Left cardiac atrium (tissue), 4 donors: ENCODE measurements at regions not wholly inside any gene's neighbourhood (a gene's known extent, or its start where the extent isn't known, plus 50 kb on each side); places are given as distances from the start of the nearest gene placed in this dataset.
"Not testable (repeated sequence)": the region's sequence is repeated elsewhere in the genome, so short reads cannot be mapped to it uniquely, and the experiment has no call there.

ENCODE experiments used
- ATAC-seq, 2 donors: fragments of 200-7000 bp; cut with Tn5 transposase; one replicate each; pipeline ENCODE4 v1.9.1; 2020; ENCODE audit warnings: mild to moderate bottlenecking in 2 of 2, moderate library complexity in 2 of 2
- DNase-seq: peaks from one replicate; pipeline ENCODE4 v3.0.0-alpha.2; 2020
- intact Hi-C, 2 donors: fragments of 100-400 bp; cut with DNase I; formaldehyde crosslinking; loops; one replicate each; pipeline versions ENCODE4 v1.14.1 to v1.15.1; 2022 to 2023
- donor health status: DM: no; HTN: yes; CAD: no.
- donor health status: DM: no; HTN: yes; CAD: no; lungs with severe emphysema.
- donor health status: DM: yes; HTN: yes; CAD: no.
- donor health status: Dilated cardiomyopathy.

DNA sequence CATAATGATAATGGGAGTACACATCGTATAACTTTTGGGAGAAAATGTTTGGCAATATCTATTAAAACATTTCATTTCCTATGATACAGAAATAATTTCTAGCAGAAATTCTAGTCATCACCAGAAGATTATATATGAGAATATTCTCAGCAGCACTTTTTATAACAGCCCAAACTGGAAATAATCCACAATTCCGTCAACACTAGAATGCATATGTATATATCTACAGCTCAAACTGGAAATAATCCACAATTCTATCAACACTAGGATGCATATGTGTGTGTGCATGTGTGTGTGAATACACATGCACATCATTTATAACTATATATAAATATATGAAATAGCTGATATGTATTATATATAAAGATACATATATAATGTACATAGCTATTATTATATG, 408.0 kb upstream of the KLHL1 start:
- intact Hi-C loops = no loop called here
- no peak for DNase-seq
- no peak for ATAC-seq

DNA sequence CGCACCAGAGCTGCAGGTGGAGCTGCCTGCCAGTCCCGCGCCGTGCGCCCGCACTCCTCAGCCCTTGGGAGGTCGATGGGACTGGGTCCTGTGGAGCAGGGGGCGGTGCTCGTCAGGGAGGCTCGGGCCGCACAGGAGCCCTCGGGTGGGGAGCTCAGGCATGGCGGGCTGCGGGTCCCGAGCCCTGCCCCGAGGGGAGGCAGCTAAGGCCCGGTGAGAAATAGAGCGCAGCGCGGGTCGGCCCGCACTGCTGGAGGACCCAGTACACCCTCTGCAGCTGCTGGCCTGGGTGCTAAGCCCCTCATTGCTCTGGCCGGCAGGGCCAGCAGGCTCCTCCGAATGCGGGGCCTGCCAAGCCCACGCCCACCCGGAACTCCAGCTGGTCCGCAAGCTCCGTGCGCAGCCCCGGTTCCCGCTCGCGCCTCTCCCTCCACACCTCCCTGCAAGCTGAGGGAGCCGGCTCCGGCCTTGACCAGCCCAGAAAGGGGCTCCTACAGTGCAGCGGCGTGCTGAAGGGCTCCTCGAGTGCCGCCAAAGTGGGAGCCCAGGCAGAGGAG, 403.7 kb upstream of the KLHL1 start:
- DNase-seq, intact Hi-C loops, ATAC-seq: not testable (repeated sequence)

DNA sequence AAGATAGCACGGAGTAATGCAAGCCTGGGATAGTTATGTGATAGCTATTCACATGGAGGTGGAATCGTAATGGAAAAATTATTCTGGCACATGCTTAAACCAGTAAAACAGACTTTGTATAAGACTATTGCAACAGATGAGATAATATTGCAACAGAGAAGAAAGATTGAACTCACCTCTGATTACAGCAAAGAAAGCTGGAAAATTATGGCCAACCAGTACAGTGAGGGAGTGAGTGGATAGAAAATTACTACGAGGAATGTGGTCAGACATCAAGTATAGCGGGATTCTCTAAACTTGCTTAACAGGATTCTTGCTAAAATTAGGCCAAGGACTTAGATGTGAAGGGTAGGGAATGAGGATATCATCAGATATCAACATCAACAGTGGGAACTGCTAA, 397.6 kb upstream of the KLHL1 start:
- intact Hi-C loops = no loop called here
- no peak for DNase-seq
- no peak for ATAC-seq

DNA sequence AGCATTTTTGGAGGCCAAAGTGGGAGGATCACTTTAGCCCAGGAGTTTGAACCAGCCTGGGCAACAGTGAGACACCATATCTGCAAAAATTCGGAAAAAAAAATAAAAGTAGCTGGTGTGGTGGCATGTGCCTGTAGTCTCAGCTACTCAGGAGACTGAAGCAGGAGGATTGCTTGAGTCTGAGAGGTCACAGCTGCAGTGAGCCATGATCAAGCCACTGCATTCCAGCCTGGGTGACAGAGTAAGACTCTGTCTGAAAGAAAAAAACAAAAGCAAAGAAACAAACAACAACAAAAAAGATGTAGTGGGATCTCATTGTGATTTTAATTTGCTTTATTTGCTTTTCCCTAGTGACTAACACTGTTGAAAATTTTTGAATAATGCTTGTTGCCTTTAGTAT, 394.7 kb upstream of the KLHL1 start:
- DNase-seq = no peak
- intact Hi-C loops = no loop called here
- ATAC-seq = no peak

DNA sequence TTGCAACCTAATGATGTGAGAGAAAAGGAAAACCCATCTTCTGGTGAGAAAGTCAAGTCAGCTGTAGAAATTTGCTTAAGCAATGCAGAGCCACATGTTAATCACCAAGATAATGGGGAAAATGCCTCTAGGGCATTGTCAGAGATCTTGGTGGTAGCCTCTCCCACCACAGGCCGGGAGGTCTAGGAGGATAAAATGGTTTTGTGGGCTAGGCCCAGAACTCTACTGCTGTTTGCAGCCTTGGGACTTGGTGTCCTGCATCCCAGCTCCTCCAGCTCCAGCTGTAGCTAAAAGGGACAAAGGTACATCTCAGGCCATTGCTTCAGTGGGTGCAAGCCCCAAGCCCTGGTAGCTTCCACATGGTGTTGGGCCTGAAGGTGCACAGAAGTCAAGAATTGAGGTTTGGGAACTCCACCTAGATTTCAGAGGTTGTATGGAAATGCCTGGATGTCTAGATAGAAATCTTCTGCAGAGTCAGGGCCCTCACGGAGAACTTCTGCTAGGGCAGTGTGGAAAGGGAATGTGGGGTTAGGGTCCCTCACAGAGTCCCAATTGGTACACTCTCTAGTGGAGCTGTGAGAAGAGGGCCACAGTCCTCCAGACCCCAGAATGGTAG, 382.2 kb upstream of the KLHL1 start:
- ATAC-seq (no peak), DNase-seq (no peak)
- intact Hi-C loops = no loop called here

DNA sequence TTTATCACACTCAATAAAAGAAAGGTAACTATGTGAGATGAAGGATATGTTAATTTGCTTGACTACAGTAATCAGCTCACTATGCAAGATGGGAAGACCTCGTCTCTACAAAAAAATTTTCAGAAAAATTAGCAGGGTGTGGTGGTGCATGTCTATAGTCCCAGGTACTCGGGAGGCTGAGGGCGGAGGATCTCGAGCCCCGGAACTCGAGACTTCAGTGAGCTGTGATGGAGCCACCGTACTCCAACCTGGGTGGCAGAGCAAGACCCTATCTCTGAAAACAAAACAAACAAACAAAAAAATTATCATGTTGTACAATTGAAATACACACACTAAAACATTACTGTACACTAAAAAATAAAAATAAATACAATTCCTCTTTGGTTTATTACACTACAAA, 376.7 kb upstream of the KLHL1 start:
- ATAC-seq = no peak
- intact Hi-C loops = no loop called here

DNA sequence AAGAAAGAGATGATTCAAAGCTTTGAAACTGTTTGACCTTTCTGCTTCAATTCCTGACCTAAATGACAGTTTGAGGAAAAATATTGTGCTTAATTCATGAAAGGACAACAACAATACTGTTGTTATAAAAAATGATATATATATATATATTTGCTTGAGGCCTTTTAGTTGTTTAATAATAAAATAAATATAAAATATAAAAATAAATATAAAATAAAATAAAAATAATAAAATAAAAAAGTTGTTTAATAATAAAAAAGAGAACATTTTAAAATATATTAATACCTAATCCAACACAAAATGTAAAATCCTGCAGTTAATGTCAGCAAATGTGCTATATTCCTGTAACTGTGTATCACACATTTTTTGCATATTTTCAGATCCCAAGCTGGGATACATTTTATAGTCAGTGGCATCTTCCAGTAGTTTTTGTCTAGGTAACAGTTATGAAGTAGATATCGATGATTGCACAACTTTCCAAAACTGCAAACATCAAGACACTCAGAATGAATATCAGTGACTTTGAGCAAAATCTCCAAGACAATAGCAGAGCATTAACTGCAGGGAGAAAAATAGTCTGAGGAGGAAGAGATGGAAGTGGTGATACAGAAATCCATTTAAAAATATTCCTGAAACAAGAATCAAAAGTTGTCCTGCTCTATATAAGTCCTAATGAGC, 375.5 kb upstream of the KLHL1 start:
- intact Hi-C loops = no loop called here
- ATAC-seq = no peak
- DNase-seq = no peak

More for the DNA sequence above, 376.7 kb upstream of the KLHL1 start:
- DNase-seq = no peak

DNA sequence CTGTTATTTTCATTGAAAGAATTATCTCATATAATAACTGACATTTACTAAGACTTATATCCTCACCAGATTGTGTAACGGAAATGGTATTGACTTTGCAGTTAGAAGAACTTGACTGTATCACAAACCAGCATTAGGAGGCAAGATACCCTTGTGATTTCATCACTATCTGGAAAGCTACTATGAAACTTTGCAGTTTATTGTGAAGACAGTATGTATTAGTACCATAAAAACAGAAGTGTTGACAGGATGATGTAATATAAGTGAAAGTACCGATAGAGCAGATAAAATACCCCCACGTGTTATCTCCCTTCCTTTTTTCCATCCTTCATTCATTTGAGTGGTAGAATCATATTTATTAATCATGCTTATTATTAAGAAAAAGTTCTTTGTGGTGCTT, 365.7 kb upstream of the KLHL1 start:
- intact Hi-C loops = no loop called here
- DNase-seq = no peak
- ATAC-seq = no peak

DNA sequence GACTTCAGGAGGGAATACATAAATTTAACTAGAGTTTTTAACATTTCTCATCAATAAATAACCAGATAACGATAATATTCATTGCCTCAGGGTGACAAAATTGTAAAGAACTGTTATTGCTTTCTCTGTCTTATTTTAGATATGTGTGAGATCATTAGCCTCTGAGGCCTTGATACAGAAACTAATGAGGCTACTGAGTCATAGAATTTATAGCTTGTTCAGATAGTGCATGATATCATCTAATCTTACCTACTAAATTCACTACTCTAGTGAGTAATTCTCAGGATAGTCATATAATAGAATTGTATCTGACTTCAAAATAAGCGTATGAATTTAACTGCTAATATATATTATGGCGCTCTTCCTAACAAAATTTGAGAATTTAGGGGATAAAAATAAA, 360.8 kb upstream of the KLHL1 start:
- intact Hi-C loops = no loop called here
- ATAC-seq (no peak), DNase-seq (no peak)

DNA sequence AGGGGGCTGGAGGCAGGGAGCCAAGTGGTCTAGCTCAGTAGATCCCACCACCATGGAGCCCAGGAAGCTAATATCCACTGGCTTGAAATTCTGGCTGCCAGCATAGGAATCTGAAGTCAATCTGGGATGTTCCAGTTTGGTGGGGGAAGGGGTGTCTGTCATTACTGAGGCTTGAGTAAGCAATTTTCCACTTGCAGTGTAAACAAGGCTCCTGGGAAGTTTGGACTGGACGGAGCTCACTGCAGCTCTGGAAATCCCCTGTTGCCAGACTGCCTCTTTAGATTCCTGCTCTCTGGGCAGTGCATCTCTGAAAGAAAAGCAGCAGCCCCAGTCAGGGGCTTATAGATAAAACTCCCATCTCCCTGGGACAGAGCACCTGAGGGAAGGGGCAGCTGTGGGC, 349.2 kb upstream of the KLHL1 start:
- intact Hi-C loops = no loop called here
- ATAC-seq = no peak

DNA sequence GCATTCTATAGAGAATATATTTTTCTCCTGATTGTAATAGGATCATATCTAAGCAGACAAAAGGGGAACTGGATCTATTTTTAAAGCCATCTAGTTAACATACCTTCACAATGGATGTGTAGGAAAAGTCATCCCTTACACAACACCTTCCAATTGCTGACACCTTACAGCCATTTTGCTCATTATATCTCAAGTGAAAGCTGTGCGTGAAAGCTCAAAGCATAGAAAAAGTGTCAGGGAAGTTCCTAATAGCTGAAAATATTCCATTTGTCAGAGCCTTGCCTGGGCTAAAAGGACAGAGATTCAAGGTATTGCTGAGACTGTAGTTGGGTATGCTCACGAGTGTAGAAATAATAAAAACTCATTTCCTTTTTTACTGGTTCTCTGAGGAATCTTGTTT, 340.6 kb upstream of the KLHL1 start:
- intact Hi-C loops = no loop called here
- ATAC-seq = no peak
- no peak for DNase-seq

More for the DNA sequence above, 349.2 kb upstream of the KLHL1 start:
- no peak for DNase-seq

DNA sequence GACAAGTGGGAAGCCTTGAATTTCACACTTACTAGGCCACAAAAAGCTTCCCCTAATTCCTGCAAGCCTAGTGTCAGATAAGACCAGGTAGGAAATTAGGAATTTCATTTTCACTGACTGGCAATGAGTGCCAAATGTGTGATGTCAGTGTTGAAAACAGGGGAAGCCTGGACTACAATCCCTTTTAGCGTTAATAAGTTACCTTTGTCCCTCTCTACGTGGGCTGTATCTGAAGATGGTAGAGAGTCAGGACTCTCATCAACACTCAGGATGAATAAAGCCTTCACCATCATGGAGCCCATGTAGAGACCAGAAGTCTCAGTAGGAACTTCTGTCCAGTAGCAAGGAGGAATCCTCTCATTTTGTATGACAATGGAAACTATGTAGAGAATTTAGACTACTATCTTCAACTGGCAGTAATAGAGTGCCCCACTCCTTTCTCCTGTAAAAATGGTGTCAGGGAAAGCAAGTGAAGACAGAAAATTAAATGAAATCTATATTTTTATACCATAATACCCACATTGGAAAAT, 324.1 kb upstream of the KLHL1 start:
- DNase-seq (no peak), ATAC-seq (no peak)
- intact Hi-C loops = no loop called here

DNA sequence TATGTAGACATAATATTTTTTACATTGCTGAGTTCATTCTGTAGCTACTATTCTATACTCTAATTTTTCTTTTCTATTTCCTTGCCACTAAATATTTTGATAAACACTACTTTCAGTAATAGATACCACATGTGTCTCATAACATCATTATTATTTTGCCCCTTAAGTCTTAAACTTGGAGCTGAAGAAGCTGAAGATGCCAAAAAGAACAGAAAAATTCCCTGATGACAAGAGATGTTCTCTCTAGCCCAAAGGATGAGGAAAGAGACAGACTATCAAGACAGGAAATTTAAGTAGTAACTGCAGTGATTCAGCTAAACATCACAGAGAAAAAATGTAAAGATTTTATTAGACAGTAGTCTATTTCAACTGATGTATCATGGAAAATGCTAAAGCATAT, 322.0 kb upstream of the KLHL1 start:
- DNase-seq (no peak), ATAC-seq (no peak)
- intact Hi-C loops = no loop called here

DNA sequence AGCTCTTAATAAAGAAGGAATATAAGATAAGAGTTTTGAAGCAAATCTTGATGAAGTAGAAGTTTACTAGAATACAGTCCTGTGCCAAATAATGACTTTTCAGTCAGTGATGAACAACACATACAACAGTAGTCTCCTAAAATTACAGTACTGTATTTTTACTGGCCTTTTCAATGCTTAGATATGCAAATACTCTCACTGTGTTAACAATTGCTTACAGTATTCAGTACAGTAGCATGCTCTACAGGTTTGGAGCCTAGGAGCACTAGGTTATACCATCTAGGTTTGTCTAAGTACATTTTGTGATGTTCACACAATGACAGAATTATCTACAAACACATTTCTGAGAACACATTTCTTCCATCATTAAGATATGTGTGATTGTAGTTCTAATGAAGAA, 316.7 kb upstream of the KLHL1 start:
- intact Hi-C loops = no loop called here
- no peak for DNase-seq
- no peak for ATAC-seq

DNA sequence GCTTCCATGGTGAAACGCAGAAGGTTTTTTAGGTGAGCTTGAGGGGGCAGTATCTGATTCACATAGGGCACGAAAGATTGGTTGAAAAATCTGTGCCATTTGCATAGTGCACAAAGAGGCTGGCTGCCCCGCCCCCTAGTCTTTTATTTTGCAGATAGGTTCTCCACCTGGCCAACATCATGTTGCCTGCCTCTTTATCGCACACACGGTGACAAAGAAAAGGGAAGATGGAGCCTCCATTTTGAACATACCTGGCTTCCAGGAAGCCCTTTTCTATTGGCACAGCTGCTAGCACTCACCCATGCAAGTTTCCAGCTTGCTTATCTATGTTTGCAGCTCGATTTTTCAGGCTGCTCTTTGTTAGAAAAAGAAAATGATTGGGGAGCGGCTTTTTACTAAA, 316.2 kb upstream of the KLHL1 start:
- DNase-seq (no peak), ATAC-seq (no peak)
- intact Hi-C loops = no loop called here

DNA sequence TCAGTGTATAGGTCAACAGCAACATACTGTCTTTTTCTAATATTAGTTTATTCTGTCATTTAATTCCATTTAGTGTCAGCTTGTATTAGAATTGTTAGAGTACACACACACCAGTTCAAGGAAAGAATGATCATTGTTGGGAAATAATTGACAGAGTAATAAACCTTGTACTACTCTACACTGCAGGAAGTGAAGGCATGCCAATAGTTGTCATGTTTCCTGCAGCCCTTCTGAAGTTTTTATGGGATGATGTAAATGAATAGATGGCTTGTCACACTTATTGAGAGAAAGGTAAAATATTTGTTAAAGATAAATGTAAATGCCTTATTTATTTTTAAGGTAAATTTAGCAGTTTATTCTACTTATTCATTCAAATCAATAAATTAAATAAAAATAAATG, 306.9 kb upstream of the KLHL1 start:
- ATAC-seq = no peak
- intact Hi-C loops = no loop called here

DNA sequence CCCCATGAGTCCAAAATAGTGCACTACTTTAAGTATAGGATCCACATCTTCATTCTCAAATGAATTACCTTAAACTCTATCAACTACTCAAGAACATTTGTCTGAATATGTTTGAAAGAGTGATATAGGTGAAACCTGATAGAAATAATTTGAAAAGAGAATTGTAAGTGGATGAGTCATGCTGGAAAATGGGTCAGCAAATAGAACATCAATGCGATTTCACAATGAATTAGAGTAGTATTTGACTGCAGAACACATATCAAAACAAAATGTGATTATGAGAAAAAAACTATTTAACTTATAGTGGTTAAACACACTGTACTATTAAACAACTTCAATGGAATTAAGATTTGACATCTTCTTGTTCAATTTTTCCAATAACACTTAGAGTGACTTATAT, 300.6 kb upstream of the KLHL1 start:
- ATAC-seq = no peak
- DNase-seq = no peak
- intact Hi-C loops = no loop called here

More for the DNA sequence above, 306.9 kb upstream of the KLHL1 start:
- no peak for DNase-seq

DNA sequence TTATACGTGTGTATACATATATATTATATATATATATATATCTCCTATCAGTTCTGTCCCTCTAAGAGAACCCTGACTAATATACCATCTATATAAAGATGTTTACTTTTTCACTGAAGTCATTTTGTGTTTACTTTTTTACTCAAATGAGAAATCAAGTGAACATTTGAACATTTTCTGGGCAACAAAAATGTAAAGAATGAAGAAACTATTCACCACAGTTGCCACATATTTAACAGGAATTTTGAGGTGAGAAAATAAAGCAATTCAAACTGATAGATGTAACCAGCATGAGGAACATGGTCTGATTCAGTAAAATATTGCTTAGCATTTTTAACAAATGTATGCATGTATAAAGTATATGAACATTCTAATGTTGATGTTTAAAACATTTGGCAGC, 299.2 kb upstream of the KLHL1 start:
- DNase-seq = no peak
- intact Hi-C loops = no loop called here
- no peak for ATAC-seq

DNA sequence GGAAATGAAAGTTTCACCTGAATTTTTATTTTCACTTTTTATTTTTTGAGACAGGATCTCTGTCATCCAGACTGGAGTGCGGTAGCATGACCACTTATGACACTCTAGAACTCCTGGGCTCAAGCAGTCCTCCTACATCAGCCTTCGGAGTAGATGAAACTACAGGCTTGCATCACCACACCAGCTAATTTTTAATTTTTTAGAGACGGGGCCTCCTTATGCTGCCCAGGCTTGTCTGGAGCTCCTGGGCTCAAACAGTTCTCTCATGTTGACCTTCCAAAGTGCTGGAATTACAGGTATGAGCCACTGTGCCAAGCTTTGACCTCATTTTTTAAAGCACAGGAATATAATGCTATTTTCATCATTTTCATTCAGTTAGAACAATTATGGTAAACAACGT, 297.0 kb upstream of the KLHL1 start:
- ATAC-seq (no peak), DNase-seq (no peak)
- intact Hi-C loops = no loop called here

DNA sequence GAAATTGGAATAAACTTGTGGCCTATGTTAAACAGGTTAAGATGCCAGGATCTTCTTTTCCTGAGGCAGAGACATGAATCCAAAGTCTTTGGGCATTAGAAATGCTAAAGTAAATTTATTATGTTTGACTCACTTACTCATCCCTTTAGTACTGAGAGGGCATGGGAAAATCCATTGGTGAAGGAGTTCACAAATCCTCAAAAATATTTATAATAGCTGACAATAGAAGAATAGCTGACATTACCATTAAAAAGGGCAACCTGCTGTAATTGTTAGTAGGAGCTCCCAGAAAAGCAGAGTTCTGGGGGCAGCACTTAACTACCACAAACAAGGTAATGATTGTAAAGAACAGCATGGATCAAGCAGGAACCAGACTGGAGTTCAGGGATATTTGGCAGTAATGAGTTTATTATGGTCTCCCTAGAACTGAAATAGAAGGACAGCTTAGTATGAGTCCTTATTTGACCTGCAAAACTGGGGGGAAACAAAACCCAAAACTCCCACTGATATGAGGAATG, 285.8 kb upstream of the KLHL1 start:
- ATAC-seq (no peak), DNase-seq (no peak)
- intact Hi-C loops = no loop called here

DNA sequence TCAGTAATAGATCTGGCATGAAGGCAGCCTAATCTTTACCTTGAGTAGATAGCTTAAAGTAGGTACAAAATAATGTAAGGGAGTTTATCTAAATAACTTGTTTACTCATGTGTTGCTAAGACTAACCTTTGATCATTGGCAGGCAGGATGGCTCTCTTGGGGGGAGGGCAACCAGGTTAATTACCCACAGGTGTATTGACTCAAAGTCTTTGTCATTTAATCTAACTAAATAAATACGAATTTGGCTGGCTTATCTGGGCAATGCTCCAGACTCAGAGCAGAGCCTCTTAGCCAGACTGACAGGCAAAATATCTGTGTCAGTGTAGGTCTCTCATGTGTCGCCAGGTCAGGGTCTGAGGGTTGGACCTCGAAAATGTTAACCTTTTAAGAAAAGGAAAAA, 283.4 kb upstream of the KLHL1 start:
- ATAC-seq (no peak), DNase-seq (no peak)
- intact Hi-C loops = no loop called here
